ENCODE measurements at regions not wholly inside any gene's neighbourhood (a gene's known extent, or its start where the extent isn't known, plus 50 kb on each side); places are given as distances from the start of the nearest gene placed in this dataset.

DNA sequence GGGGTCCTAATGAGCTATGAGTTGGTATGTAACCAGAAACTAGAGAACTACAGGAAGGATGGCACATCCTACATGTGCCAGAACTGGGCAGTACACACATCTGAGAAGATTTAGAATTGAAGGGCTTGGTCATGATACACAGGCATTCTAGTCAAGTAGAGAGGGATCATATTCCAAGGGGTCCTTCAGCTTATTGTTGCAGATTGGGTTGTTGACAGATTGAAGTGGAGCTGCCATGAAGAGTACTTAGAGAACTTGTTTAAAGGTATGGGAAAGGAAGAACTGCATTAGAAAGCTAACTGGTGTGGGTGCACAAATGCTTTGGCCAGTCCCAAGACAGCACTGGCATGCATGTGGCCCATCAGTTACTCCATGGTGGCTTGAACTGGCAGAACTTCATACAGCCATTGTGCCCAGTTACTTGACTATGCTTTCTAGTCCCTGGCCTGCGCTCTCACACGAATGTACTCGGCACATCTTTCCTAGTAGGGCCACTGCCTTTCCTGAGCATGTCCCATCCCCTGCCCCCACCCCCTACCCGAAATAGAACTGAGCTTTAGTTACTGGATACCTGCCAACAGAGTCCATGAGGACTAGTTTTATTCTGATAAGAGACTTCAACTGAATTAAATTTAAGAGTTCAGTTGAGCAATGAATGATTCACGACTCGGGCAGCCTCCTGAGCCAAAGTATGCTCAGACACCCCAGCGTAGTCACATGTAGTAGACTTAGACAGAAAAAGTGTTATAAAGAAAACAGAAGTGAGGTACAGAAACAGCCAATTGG lies 64.0 kb downstream of the CCNG2 start:
- Histone ChIP-seq H3K36me3 (no peaks in the 10 kb centered on the region), H3K4me2 (no peak overlapping the region), H3K27ac (no peak overlapping the region), H3K9me3 (replicated peaks in 1 of 11) (peaks cover 0 to 3% (median 0%) of the 10 kb centered on the region in 11 experiments; a peak in 2 of 22 replicates), H3K4me3 (no peak overlapping the region), H3K4me1 (no peaks in the 10 kb centered on the region), H4K20me1 (no peaks in the 10 kb centered on the region), H3K9ac (no peak overlapping the region), H3K27me3 (no peaks in the 10 kb centered on the region)
- no peak for TF ChIP-seq Cebpa-rat (IDR thresholded peaks at IDR 0.05)

DNA sequence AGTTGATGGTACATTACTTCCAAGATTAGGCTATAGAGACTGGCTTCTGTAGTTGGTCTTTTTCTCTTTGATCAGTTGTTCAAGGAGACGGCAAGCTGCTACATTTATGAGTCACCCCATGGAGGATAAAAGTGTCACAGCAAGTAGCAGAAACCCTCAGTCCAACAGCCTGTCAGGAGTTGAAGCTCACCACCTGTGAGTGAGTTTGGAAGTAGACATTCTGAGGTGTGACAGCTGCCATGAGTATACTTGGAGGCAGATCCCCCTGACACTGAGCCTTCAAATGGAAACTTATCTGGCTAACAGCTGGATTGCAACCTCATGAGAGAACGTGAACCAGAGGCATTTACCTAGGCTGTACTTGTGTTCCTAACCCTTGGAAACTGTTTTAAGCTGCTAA lies 68.0 kb downstream of the CCNG2 start:
- Histone ChIP-seq H3K27me3 (no peaks in the 10 kb centered on the region), H3K4me2 (no peak overlapping the region), H4K20me1 (no peaks in the 10 kb centered on the region), H3K4me3 (no peak overlapping the region), H3K9me3 (replicated peaks in 1 of 11) (peaks cover 28 to 42% (median 31%) of the 10 kb centered on the region in 11 experiments), H3K36me3 (peaks cover 0 to 10% (median 0%) of the 10 kb centered on the region in 11 experiments; a peak in 3 of 22 replicates), H3K27ac (no peak overlapping the region), H3K9ac (no peak overlapping the region), H3K4me1 (no peaks in the 10 kb centered on the region)
- no peak for TF ChIP-seq Cebpa-rat (IDR thresholded peaks at IDR 0.05)

DNA sequence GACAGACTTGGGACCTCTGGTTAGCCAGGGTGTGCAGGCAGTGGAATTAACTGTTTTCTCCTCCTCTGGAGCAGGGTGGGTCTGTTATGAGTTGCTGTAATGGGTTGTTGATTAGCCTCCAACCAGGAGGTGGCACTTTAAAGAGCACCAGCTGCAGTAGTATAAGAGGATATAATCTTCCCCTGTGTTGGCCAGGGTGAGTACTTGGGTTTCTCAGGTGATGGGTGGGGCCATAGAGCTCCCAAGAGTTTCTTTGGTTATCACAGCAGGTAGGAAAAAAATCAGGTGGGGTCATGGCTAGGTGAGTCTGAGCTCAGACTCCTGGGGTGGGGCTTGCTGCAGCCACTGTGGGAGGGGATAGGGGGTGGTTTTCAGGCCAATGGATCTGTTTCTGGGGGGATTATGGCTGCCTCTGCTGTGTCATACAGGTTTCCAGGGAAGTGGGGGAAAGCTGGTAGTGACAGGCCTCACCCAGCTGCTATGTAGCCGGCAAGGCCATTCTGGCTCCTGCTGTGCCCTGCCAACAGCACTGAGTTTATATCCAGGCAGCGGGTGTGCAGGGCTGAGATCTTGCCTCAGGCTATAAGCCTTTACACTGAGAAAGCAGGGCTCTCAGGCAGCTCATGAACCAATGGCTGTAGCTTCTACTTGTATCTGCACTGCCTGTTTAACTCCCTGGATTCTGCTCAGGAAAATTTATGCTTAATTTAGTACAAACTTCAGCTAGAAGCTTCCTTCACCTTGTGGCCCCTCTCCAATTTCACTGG lies 70.1 kb downstream of the CCNG2 start:
- H3K27me3 ChIP-seq, result no peaks in the 10 kb centered on the region

DNA sequence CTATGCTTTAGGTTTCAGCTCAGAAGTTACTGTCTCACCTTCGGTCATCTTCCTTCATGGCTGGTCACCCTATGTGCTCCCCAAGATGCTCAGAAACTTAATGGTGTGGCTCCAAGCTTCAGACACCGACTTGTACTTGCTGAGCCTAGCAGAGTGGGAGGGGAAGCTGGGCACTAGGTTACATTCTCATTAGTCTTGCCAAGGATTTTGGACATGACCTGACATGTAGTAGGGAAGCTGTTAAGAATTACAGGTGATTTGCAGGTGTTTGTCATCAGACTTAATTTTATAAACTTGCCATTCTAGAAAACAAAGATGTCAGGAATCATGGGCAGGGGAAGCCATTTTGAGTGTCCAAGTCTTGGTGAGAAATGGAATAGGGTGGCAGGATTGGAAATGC lies 72.4 kb downstream of the CCNG2 start:
- H3K27me3 ChIP-seq, result no peaks in the 10 kb centered on the region
- H3K4me3 ChIP-seq, result no peak overlapping the region
- H3K4me1 ChIP-seq, result peaks cover 0 to 12% (median 8%) of the 10 kb centered on the region in 10 experiments; a peak in 13 of 20 replicates
- H3K36me3 ChIP-seq, result peaks cover 0 to 10% (median 0%) of the 10 kb centered on the region in 11 experiments; a peak in 3 of 22 replicates
- no peaks in the 10 kb centered on the region for H4K20me1 ChIP-seq
- H3K27ac ChIP-seq, result no peak overlapping the region
- H3K4me2 ChIP-seq, result no peak overlapping the region
- TF ChIP-seq Cebpa-rat (IDR thresholded peaks at IDR 0.05), result no peak
- no peak overlapping the region for H3K9ac ChIP-seq
- H3K9me3 ChIP-seq (replicated peaks in 1 of 11), result peaks cover 28 to 54% (median 31%) of the 10 kb centered on the region in 11 experiments

More for the DNA sequence above, 70.1 kb downstream of the CCNG2 start:
- H3K4me1 ChIP-seq, result peaks cover 0 to 12% (median 8%) of the 10 kb centered on the region in 10 experiments; a peak in 13 of 20 replicates
- H4K20me1 ChIP-seq, result no peaks in the 10 kb centered on the region
- H3K27ac ChIP-seq, result no peak overlapping the region
- H3K9ac ChIP-seq, result no peak overlapping the region
- no peak for TF ChIP-seq Cebpa-rat (IDR thresholded peaks at IDR 0.05)
- no peak overlapping the region for H3K4me3 ChIP-seq
- H3K4me2 ChIP-seq, result no peak overlapping the region
- peaks cover 28 to 54% (median 31%) of the 10 kb centered on the region in 11 experiments for H3K9me3 ChIP-seq (replicated peaks in 1 of 11)
- peaks cover 0 to 10% (median 0%) of the 10 kb centered on the region in 11 experiments; a peak in 3 of 22 replicates for H3K36me3 ChIP-seq

DNA sequence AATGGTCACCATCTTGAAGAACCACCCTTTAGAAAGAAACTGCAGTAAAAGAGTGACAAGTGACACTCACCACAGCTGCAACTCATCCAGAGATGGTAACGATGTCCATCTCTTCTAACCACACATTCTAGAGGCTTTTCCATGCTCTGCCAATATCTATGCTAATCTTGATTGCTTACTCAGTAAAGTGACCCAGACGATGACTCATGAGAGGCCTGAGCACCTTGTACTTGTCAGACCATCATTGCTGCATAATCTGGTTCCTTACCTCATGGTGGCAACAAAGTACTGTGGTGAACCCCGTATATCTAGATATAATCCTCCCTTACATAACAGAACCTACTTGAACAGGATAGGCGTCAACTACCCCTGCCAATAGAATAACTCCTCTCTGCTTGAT lies 75.6 kb downstream of the CCNG2 start:
- Histone ChIP-seq H3K27me3 (no peaks in the 10 kb centered on the region), H3K4me3 (no peak overlapping the region), H3K9ac (no peak overlapping the region), H3K36me3 (peaks cover 0 to 5% (median 0%) of the 10 kb centered on the region in 11 experiments; a peak in 2 of 22 replicates), H3K4me2 (no peak overlapping the region), H3K9me3 (replicated peaks in 1 of 11) (peaks cover 13 to 36% (median 19%) of the 10 kb centered on the region in 11 experiments), H3K4me1 (peaks cover 0 to 12% (median 8%) of the 10 kb centered on the region in 10 experiments; a peak in 13 of 20 replicates), H3K27ac (no peak overlapping the region), H4K20me1 (no peaks in the 10 kb centered on the region)
- TF ChIP-seq Cebpa-rat (IDR thresholded peaks at IDR 0.05), result no peak

DNA sequence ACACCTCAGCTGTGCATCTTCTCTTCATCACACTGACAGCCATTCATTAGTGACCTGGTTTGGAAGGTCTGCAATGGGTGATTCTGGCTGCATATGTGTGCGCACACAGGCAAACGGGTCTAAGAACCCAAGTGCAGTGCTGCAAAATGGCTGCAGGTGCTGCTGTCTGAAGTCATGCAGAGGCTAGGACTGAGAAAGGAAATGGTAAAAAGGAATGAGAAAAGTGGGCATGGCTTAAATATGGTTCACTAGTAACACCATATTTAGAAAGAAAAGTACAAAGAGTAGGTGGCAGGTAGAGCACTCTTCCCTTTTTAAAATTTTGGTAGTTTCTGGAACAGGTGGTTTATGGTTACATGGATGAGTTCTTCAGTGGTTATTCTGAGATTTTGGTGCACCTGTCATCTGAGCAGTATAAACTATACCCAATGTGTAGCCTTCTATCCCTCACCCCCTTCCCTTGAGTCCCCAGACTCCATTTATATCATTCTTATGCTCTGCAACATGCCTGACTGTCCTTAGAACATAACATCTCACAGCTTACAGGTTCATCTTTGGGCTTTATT lies 78.4 kb downstream of the CCNG2 start:
- Histone ChIP-seq H3K4me1 (peaks cover 0 to 10% (median 8%) of the 10 kb centered on the region in 10 experiments; a peak in 13 of 20 replicates), H4K20me1 (no peaks in the 10 kb centered on the region), H3K27ac (no peak overlapping the region), H3K36me3 (no peaks in the 10 kb centered on the region), H3K9ac (no peak overlapping the region), H3K9me3 (replicated peaks in 1 of 11) (peaks cover 0 to 10% (median 0%) of the 10 kb centered on the region in 11 experiments; a peak in 1 of 22 replicates), H3K27me3 (no peaks in the 10 kb centered on the region), H3K4me3 (no peak overlapping the region), H3K4me2 (no peak overlapping the region)
- no peak for TF ChIP-seq Cebpa-rat (IDR thresholded peaks at IDR 0.05)

DNA sequence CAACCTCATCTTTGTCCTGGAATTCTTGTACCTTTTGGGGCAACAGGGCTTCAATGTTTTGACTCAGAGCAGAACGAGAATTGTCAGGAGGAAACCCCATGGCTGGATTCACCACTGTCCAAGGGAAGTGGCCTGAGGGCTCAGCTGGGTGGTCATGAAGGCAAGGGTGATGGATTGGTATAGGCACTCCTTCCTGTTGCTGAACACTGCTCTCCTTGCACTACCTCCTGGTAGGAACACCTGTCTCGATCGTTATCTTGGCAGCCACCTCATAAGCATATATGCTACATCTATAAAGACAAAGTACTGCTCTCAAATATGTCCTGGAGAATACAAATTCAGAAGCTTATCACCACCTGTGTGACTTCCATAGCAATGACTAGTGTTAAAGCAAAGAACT lies 79.8 kb downstream of the CCNG2 start:
- no peaks in the 10 kb centered on the region for H3K36me3 ChIP-seq
- no peak overlapping the region for H3K27ac ChIP-seq
- TF ChIP-seq Cebpa-rat (IDR thresholded peaks at IDR 0.05), result no peak
- no peak overlapping the region for H3K9ac ChIP-seq
- peaks cover 0 to 4% (median 0%) of the 10 kb centered on the region in 11 experiments; a peak in 1 of 22 replicates for H3K9me3 ChIP-seq (replicated peaks in 1 of 11)
- no peak overlapping the region for H3K4me3 ChIP-seq
- H3K4me2 ChIP-seq, result no peak overlapping the region
- H3K27me3 ChIP-seq, result no peaks in the 10 kb centered on the region
- no peaks in the 10 kb centered on the region for H3K4me1 ChIP-seq
- no peaks in the 10 kb centered on the region for H4K20me1 ChIP-seq

DNA sequence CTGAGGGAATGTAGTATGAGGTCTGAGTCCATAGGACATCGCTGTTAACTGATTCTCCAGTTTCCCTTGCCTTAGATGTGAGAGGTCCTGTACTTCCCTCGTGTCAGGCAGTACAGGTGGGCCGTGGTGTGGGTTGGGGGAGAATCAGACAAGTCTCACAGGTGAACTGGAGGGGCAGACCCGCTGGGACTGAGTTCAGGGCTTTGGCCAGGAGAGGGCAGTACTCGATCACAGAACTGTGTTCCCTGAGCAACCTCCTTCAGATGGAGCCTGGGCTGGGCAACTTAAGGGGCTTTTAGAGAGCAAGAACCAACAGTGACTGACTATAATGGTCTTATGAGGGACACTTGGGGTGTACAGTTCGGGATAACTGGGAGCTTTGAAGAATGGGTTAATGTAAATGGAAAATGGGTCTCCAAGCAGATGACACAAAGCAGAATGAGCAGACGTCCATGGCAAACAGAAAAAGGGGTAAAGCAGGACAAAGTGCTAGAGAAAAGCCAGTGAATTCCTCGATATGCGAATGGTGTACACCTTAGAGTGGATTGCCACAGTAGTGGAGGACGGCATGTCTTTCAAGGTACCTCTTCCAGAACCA lies 83.6 kb downstream of the CCNG2 start:
- Histone ChIP-seq H3K36me3 (no peaks in the 10 kb centered on the region), H3K4me2 (no peak overlapping the region), H3K9ac (no peak overlapping the region), H3K9me3 (replicated peaks in 1 of 11) (no peaks in the 10 kb centered on the region), H4K20me1 (no peaks in the 10 kb centered on the region), H3K4me1 (no peaks in the 10 kb centered on the region), H3K27me3 (no peaks in the 10 kb centered on the region), H3K4me3 (no peak overlapping the region), H3K27ac (no peak overlapping the region)
- TF ChIP-seq Cebpa-rat (IDR thresholded peaks at IDR 0.05), result no peak

DNA sequence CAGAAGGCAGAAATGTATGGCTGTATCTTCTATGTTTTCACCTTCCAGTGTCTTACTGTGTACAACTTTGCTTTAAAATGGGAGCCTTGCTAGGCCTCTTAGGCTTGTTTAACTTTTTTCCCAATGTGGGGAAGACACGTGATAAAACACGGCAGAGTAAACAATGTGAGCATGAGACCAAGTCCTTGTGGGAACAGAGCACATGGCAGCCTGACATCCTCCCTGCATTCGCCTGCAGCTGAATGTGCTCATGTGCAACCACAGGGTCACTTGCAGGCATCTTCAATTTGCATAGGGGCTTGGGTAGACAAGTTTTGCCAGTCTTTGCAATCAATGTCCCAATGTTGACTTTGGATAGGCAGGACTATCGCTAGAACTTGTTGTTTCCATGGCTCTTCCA lies 91.8 kb downstream of the CCNG2 start:
- no peak for TF ChIP-seq Cebpa-rat (IDR thresholded peaks at IDR 0.05)
- Histone ChIP-seq H3K9ac (no peak overlapping the region), H4K20me1 (no peaks in the 10 kb centered on the region), H3K4me3 (no peak overlapping the region), H3K27ac (no peak overlapping the region), H3K4me2 (no peak overlapping the region), H3K36me3 (no peaks in the 10 kb centered on the region), H3K4me1 (no peaks in the 10 kb centered on the region), H3K27me3 (no peaks in the 10 kb centered on the region), H3K9me3 (replicated peaks in 1 of 11) (no peaks in the 10 kb centered on the region)
